Head of caudate nucleus (tissue), 42 donors: ENCODE measurements at regions not wholly inside any gene's neighbourhood (a gene's known extent, or its start where the extent isn't known, plus 50 kb on each side); places are given as distances from the start of the nearest gene placed in this dataset.

Source experiments
- DNase-seq, 42 donors: peaks; one replicate each; pipeline versions ENCODE4 v3.0.0 to v3.0.0-alpha.2; 2020 to 2021; ENCODE audit warnings: mixed read lengths in 7 of 42
- intact Hi-C: fragments of 100-400 bp; cut with DNase I; formaldehyde crosslinking; loops from one replicate; pipeline ENCODE4 v1.15.0; 2022

- intact Hi-C loops, result no loop called here
- no peak for DNase-seq
Measured at GRCh38 chr11:32039149-32039548, 51.7 kb upstream of the RCN1 start.

GRCh38 chr11:32034680-32035079, 56.2 kb upstream of the RCN1 start:
- DNase-seq, result no peak
- intact Hi-C loops, result no loop called here

GRCh38 chr11:32034149-32034548, 56.7 kb upstream of the RCN1 start:
- no peak for DNase-seq
- intact Hi-C loops, result no loop called here

GRCh38 chr11:32033491-32033890, 57.4 kb upstream of the RCN1 start:
- intact Hi-C loops, result no loop called here
- no peak for DNase-seq

- DNase-seq, result no peak
- intact Hi-C loops, result no loop called here
Measured at GRCh38 chr11:32033067-32033466, 57.8 kb upstream of the RCN1 start.

- DNase-seq, result no peak
- intact Hi-C loops, result no loop called here
Measured at GRCh38 chr11:32032478-32032877, 58.4 kb upstream of the RCN1 start.

- no peak for DNase-seq
- intact Hi-C loops, result no loop called here
Measured at GRCh38 chr11:32032052-32032451, 58.8 kb upstream of the RCN1 start.

GRCh38 chr11:32030875-32031503, 59.9 kb upstream of the RCN1 start:
- DNase-seq, result peak in 1 of 42 donors; percentile 13
- intact Hi-C loops, result no loop called here

GRCh38 chr11:32029721-32030120, 61.2 kb upstream of the RCN1 start:
- intact Hi-C loops, result no loop called here
- peak in 5 of 42 donors; percentile 12 to 51 (median 20) for DNase-seq

GRCh38 chr11:32028201-32028600, 62.7 kb upstream of the RCN1 start:
- DNase-seq, result no peak
- intact Hi-C loops, result no loop called here

- no peak for DNase-seq
- intact Hi-C loops, result no loop called here
Measured at GRCh38 chr11:32026766-32027165, 64.1 kb upstream of the RCN1 start.

- intact Hi-C loops, result no loop called here
Measured at GRCh38 chr11:32024948-32025347, 65.9 kb upstream of the RCN1 start.

GRCh38 chr11:32023370-32024305, 67.2 kb upstream of the RCN1 start:
- peak in 33 of 42 donors; percentile 10 to 68 (median 35) for DNase-seq
- intact Hi-C loops, result no loop called here

More at GRCh38 chr11:32024948-32025347, 65.9 kb upstream of the RCN1 start:
- DNase-seq, result no peak

GRCh38 chr11:32018672-32019071, 72.2 kb upstream of the RCN1 start:
- intact Hi-C loops, result no loop called here
- DNase-seq, result no peak

- DNase-seq, result no peak
- intact Hi-C loops, result no loop called here
Measured at GRCh38 chr11:32016111-32016510, 74.8 kb upstream of the RCN1 start.

- intact Hi-C loops, result no loop called here
- no peak for DNase-seq
Measured at GRCh38 chr11:32015427-32015826, 75.4 kb upstream of the RCN1 start.

GRCh38 chr11:32013603-32014002, 77.3 kb upstream of the RCN1 start:
- no peak for DNase-seq
- intact Hi-C loops, result no loop called here

GRCh38 chr11:32012049-32012448, 78.8 kb upstream of the RCN1 start:
- intact Hi-C loops, result no loop called here
- DNase-seq, result peak in 1 of 42 donors; percentile 25

- intact Hi-C loops, result no loop called here
- no peak for DNase-seq
Measured at GRCh38 chr11:32008880-32009551, 81.9 kb upstream of the RCN1 start.

- intact Hi-C loops, result no loop called here
- peak in 19 of 42 donors; percentile 14 to 71 (median 40) for DNase-seq
Measured at GRCh38 chr11:32006799-32007388, 84.0 kb upstream of the RCN1 start.
